ENCODE measurements at regions not wholly inside any gene's neighbourhood (a gene's known extent, or its start where the extent isn't known, plus 50 kb on each side); places are given as distances from the start of the nearest gene placed in this dataset.

DNA sequence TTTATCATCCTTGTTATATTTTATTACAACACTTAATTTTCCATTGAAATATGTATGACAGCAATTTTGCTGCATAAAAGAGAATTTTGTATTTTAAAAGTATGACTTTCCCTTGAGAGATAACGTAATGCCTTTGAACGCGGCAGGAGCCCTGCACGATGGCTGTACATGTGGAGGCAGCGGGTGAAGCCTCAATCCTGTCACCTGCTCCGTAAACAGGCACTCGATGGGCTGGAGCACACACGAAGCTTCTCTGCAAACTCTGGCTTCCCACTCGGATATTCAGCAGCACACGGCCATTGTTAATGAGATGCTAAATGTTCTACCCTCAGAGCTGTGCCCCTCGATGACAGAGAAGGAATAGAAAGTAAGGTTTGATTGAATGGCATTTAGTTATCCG lies 184.4 kb downstream of the RTP5 start:
- Mint-ChIP-seq H3K36me3 (ENCODE audit: low read depth) (no peaks in the 10 kb centered on the region), H3K9me3 (no peaks in the 10 kb centered on the region), H3K4me3 (no peak overlapping the region), H3K4me1 (ENCODE audit: low read depth) (no peaks in the 10 kb centered on the region), H3K27me3 (peaks cover 4% of the 10 kb centered on the region), H3K27ac (no peak overlapping the region)
- DNase-seq (no peak), ATAC-seq (no peak)
- ChIA-PET CTCF (no interaction called here), POLR2A (no interaction called here)
- TF ChIP-seq, protein P1, sequence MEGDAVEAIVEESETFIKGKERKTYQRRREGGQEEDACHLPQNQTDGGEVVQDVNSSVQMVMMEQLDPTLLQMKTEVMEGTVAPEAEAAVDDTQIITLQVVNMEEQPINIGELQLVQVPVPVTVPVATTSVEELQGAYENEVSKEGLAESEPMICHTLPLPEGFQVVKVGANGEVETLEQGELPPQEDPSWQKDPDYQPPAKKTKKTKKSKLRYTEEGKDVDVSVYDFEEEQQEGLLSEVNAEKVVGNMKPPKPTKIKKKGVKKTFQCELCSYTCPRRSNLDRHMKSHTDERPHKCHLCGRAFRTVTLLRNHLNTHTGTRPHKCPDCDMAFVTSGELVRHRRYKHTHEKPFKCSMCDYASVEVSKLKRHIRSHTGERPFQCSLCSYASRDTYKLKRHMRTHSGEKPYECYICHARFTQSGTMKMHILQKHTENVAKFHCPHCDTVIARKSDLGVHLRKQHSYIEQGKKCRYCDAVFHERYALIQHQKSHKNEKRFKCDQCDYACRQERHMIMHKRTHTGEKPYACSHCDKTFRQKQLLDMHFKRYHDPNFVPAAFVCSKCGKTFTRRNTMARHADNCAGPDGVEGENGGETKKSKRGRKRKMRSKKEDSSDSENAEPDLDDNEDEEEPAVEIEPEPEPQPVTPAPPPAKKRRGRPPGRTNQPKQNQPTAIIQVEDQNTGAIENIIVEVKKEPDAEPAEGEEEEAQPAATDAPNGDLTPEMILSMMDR (IDR thresholded peaks at IDR 0.05): no peak
- intact Hi-C loops (cut with micrococcal nuclease): no loop called here

DNA sequence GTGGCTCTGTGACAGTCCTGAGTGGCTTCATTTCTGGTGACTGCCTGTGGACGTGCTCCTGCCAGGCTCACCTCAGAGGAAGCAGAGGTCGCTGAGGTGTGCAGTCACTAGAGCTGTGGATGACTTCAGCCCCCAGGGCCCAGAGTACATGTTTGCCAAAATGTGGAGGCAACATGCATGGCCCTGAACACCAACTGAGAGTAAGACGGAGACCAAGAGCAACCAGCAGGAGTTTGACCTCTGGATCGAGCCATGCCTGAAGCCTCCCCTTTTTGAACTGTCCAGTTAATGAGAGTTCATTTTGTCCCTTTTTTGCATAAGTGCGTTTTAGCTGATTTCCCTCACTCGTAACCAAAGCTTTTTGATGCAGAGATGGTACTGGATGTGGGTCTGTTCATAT lies 184.9 kb downstream of the RTP5 start:
- no peaks in the 10 kb centered on the region for H3K4me1 Mint-ChIP-seq (ENCODE audit: low read depth)
- H3K27me3 Mint-ChIP-seq: peaks cover 4% of the 10 kb centered on the region
- no peaks in the 10 kb centered on the region for H3K9me3 Mint-ChIP-seq
- TF ChIP-seq, protein P1 (IDR thresholded peaks at IDR 0.05): no peak
- no peak for ATAC-seq
- no peak overlapping the region for H3K27ac Mint-ChIP-seq
- DNase-seq: no peak
- ChIA-PET CTCF (no interaction called here), POLR2A (no interaction called here)
- H3K36me3 Mint-ChIP-seq (ENCODE audit: low read depth): no peaks in the 10 kb centered on the region
- H3K4me3 Mint-ChIP-seq: no peak overlapping the region
- intact Hi-C loops (cut with micrococcal nuclease): no loop called here

DNA sequence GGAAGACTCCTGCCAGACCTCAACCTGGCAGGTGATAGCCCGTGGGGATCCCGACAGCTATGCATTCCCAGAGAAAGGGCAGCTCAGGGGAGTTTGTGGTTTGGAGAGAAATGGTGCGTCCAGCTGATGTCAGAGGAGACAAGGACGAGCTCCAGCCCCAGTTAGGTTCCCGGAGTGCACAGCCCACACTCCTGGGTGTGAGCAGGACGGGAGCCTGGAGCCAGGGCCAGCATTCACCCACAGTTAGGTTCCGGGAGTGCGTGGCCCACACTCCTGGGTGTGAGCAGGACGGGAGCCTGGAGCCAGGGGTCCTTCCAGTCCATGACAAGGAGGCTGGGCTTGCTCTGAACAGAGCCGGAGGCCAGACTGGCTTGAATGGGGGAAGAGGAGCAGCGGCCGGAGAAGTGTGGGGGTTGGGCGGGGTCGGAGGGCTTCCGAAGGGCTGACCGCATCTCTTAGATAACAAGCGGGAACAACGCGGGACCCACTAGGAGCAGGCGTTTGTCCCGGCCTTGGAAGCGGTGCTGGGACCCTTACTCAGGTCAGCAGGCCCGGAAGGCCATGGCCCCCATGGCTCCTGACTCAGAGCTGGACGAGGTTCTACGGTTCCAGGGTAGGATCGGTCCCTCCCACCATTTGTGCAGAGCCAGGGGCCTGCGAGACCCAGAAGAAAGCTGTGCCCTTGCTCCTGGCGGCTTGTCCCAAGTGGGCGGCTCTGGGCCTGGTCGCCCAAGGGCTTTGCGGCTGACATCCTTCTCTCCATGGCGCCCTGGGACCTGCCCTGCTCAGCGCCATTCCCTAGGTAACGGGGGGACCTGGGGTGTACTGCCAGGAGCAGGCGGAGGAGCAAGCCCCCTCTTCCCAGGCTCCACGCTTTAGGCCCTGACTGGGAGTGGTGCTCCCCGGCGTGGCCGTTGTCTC lies 185.6 kb downstream of the RTP5 start:
- intact Hi-C loops (cut with micrococcal nuclease): no loop called here
- ATAC-seq (no peak), DNase-seq (no peak)
- Mint-ChIP-seq H3K4me1 (ENCODE audit: low read depth) (no peaks in the 10 kb centered on the region), H3K4me3 (no peak overlapping the region), H3K27ac (no peak overlapping the region), H3K9me3 (no peaks in the 10 kb centered on the region), H3K36me3 (ENCODE audit: low read depth) (no peaks in the 10 kb centered on the region), H3K27me3 (peaks cover 3% of the 10 kb centered on the region)
- TF ChIP-seq, protein P1 (IDR thresholded peaks at IDR 0.05): no peak
- POLR2A ChIA-PET: no interaction called here
- CTCF ChIA-PET: no interaction called here

DNA sequence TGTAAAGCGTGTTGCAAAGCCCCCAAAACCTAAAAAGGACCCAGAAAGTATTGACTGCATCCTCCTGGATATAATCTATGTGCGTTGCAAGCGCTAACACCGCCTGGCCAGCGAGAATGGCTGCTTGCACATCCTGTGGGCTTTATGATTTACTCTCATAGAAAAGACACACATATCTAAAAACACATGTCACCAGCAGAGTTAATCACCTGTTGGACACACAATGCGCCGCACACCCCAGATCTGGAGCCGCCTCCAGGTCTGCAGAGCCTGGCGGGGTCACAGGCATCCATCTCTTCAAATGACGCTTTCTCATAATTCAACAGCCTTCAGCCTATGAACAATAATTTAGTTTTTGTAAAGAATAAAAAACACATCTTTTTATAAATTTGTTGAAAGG lies 186.5 kb downstream of the RTP5 start:
- DNase-seq (no peak), ATAC-seq (no peak)
- Mint-ChIP-seq H3K4me3 (no peak overlapping the region), H3K9me3 (no peaks in the 10 kb centered on the region), H3K4me1 (ENCODE audit: low read depth) (no peaks in the 10 kb centered on the region), H3K36me3 (ENCODE audit: low read depth) (no peaks in the 10 kb centered on the region), H3K27ac (no peak overlapping the region), H3K27me3 (peaks cover 3% of the 10 kb centered on the region)
- ChIA-PET CTCF (no interaction called here), POLR2A (no interaction called here)
- intact Hi-C loops (cut with micrococcal nuclease): no loop called here
- TF ChIP-seq, protein P1 (IDR thresholded peaks at IDR 0.05): no peak

DNA sequence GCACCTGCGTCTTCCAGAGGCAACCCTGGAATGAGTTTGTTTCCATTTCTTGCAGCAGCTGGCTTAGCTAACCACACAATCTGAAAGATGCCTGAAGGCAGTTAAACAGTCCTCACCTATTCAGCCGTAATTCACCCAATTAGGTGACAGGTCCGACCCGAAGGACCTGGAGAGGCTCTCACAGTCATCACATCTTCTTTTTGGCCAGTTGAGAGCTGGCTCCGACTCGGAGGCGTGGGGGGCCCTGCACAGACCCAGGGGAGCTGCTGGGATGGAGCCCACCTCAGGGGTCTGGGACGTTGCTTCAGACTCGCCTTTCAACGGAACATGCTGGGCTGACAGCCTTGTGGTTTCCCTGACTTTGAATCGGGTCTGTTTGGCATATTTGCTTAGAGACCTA lies 187.3 kb downstream of the RTP5 start:
- POLR2A ChIA-PET: no interaction called here
- H3K36me3 Mint-ChIP-seq (ENCODE audit: low read depth): no peaks in the 10 kb centered on the region
- no peaks in the 10 kb centered on the region for H3K9me3 Mint-ChIP-seq
- TF ChIP-seq, protein P1 (IDR thresholded peaks at IDR 0.05): no peak
- ATAC-seq: no peak
- no peaks in the 10 kb centered on the region for H3K4me1 Mint-ChIP-seq (ENCODE audit: low read depth)
- H3K27ac Mint-ChIP-seq: no peak overlapping the region
- DNase-seq: no peak
- no peak overlapping the region for H3K4me3 Mint-ChIP-seq
- intact Hi-C loops (cut with micrococcal nuclease): no loop called here
- CTCF ChIA-PET: no interaction called here
- peaks cover 3% of the 10 kb centered on the region for H3K27me3 Mint-ChIP-seq

Data from activated CD8-positive, alpha-beta T cell treated with anti-CD3 and anti-CD28 coated beads for 36 hours (primary cell).